Vagina (tissue), 2 donors: ENCODE measurements at regions not wholly inside any gene's neighbourhood (a gene's known extent, or its start where the extent isn't known, plus 50 kb on each side); places are given as distances from the start of the nearest gene placed in this dataset.
"Not testable (repeated sequence)": the region's sequence is repeated elsewhere in the genome, so short reads cannot be mapped to it uniquely, and the experiment has no call there.

Source experiments
- DNase-seq, 2 donors: peaks; one replicate each; pipeline ENCODE4 v3.0.0-alpha.2; 2017; ENCODE audit errors: extremely low spot score in 2 of 2
- H3K27ac ChIP-seq: fragments of 200-600 bp; sonication (generic); one replicate; pipeline ENCODE4 v1.5.1; 2019
- H3K27me3 ChIP-seq: fragments of 200-600 bp; sonication (generic); one replicate; pipeline ENCODE4 v1.5.1; 2019
- H3K36me3 ChIP-seq, 2 donors: fragments of 200-600 bp; sonication (generic); one replicate each; pipeline ENCODE4 v1.5.1; 2017 to 2019
- H3K4me1 ChIP-seq: fragments of 200-600 bp; sonication (generic); one replicate; pipeline ENCODE4 v1.5.1; 2019
- H3K4me3 ChIP-seq, 2 donors: fragments of 200-600 bp; sonication (generic); 1 replicate in 1 of 2; 2 replicates in 1 of 2; pipeline ENCODE4 v1.5.1; 2016 to 2019
- H3K9me3 ChIP-seq: fragments of 200-600 bp; sonication (generic); one replicate; pipeline ENCODE4 v1.5.1; 2019
- CTCF ChIP-seq, 3 experiments: fragments of 450-650 bp in 2 of 3; fragments of 200-600 bp in 1 of 3; sonication (generic) in 1 of 3; IDR thresholded peaks; one replicate each; pipeline ENCODE4 v1.5.1; 2017 to 2019; ENCODE audit warnings: antibody characterized with exemption in 3 of 3, mild to moderate bottlenecking in 2 of 3, moderate library complexity in 2 of 3
- POLR2A ChIP-seq, 2 donors: fragments of 450-650 bp; IDR thresholded peaks; one replicate each; pipeline ENCODE4 v1.6.1; 2017; ENCODE audit warnings: antibody characterized with exemption in 2 of 2, mild to moderate bottlenecking in 2 of 2, moderate library complexity in 2 of 2
- POLR2AphosphoS5 ChIP-seq, 2 donors: sonication (generic); formaldehyde crosslinking; IDR thresholded peaks; one replicate each; pipeline ENCODE4 v1.9.0; 2017; ENCODE audit warnings: antibody characterized with exemption in 2 of 2, mild to moderate bottlenecking in 2 of 2, low read depth in 1 of 2; ENCODE audit not compliant: insufficient read depth in 1 of 2
- intact Hi-C: fragments of 100-400 bp; cut with DNase I; formaldehyde crosslinking; loops from one replicate; pipeline ENCODE4 v1.15.1; 2023

- no peak for DNase-seq
- Histone ChIP-seq H3K4me3 (no peak overlapping the region), H3K27ac (no peak overlapping the region), H3K9me3 (no peaks in the 10 kb centered on the region), H3K4me1 (peaks cover 2% of the 10 kb centered on the region), H3K27me3 (no peaks in the 10 kb centered on the region), H3K36me3 (no peaks in the 10 kb centered on the region)
- TF ChIP-seq CTCF (IDR thresholded peaks at IDR 0.05) (no peak), POLR2A (IDR thresholded peaks at IDR 0.05) (no peak), POLR2AphosphoS5 (IDR thresholded peaks at IDR 0.05; ENCODE audit: insufficient read depth in 1 of 2, low read depth in 1 of 2) (no peak)
- intact Hi-C loops, result no loop called here
Observed at GRCh38 chr3:177351206-177351605, 153.9 kb upstream of the TBL1XR1 start.

GRCh38 chr3:177351757-177352158 is 154.5 kb upstream of the TBL1XR1 start:
- Histone ChIP-seq H3K27ac (no peak overlapping the region), H3K9me3 (no peaks in the 10 kb centered on the region), H3K4me1 (peaks cover 2% of the 10 kb centered on the region), H3K36me3 (no peaks in the 10 kb centered on the region), H3K27me3 (no peaks in the 10 kb centered on the region), H3K4me3 (no peak overlapping the region)
- intact Hi-C loops, result no loop called here
- DNase-seq, result no peak
- TF ChIP-seq POLR2AphosphoS5 (IDR thresholded peaks at IDR 0.05; ENCODE audit: insufficient read depth in 1 of 2, low read depth in 1 of 2) (no peak), POLR2A (IDR thresholded peaks at IDR 0.05) (no peak)

GRCh38 chr3:177352424-177352823 is 155.1 kb upstream of the TBL1XR1 start:
- no peaks in the 10 kb centered on the region for H3K27me3 ChIP-seq
- H3K27ac ChIP-seq, result no peak overlapping the region
- H3K4me1 ChIP-seq, result peaks cover 9% of the 10 kb centered on the region
- H3K36me3 ChIP-seq, result no peaks in the 10 kb centered on the region
- DNase-seq, result no peak
- TF ChIP-seq CTCF (IDR thresholded peaks at IDR 0.05), result no peak
- TF ChIP-seq POLR2AphosphoS5 (IDR thresholded peaks at IDR 0.05; ENCODE audit: insufficient read depth in 1 of 2, low read depth in 1 of 2), result no peak
- TF ChIP-seq POLR2A (IDR thresholded peaks at IDR 0.05), result no peak
- intact Hi-C loops, result no loop called here
- H3K4me3 ChIP-seq, result no peak overlapping the region
- H3K9me3 ChIP-seq, result no peaks in the 10 kb centered on the region

GRCh38 chr3:177353140-177353539 is 155.9 kb upstream of the TBL1XR1 start:
- intact Hi-C loops, result no loop called here
- no peaks in the 10 kb centered on the region for H3K36me3 ChIP-seq
- no peaks in the 10 kb centered on the region for H3K9me3 ChIP-seq
- no peaks in the 10 kb centered on the region for H3K27me3 ChIP-seq
- H3K4me3 ChIP-seq, result no peak overlapping the region
- peaks cover 16% of the 10 kb centered on the region for H3K4me1 ChIP-seq
- TF ChIP-seq POLR2AphosphoS5 (IDR thresholded peaks at IDR 0.05; ENCODE audit: insufficient read depth in 1 of 2, low read depth in 1 of 2), result no peak
- no peak for TF ChIP-seq CTCF (IDR thresholded peaks at IDR 0.05)
- no peak for DNase-seq
- H3K27ac ChIP-seq, result no peak overlapping the region

GRCh38 chr3:177353879-177354278 is 156.6 kb upstream of the TBL1XR1 start:
- DNase-seq, intact Hi-C loops: not testable (repeated sequence)
- H3K4me1 ChIP-seq, result peaks cover 24% of the 10 kb centered on the region

GRCh38 chr3:177354466-177354865 is 157.2 kb upstream of the TBL1XR1 start:
- no peaks in the 10 kb centered on the region for H3K9me3 ChIP-seq
- H3K4me1 ChIP-seq, result peaks cover 29% of the 10 kb centered on the region
- H3K4me3 ChIP-seq, result no peak overlapping the region
- no peaks in the 10 kb centered on the region for H3K27me3 ChIP-seq
- H3K27ac ChIP-seq, result no peak overlapping the region
- no peaks in the 10 kb centered on the region for H3K36me3 ChIP-seq
- TF ChIP-seq POLR2AphosphoS5 (IDR thresholded peaks at IDR 0.05; ENCODE audit: insufficient read depth in 1 of 2, low read depth in 1 of 2) (no peak), POLR2A (IDR thresholded peaks at IDR 0.05) (no peak), CTCF (IDR thresholded peaks at IDR 0.05) (no peak)
- intact Hi-C loops, result no loop called here
- DNase-seq, result no peak

More at GRCh38 chr3:177353879-177354278, 156.6 kb upstream of the TBL1XR1 start:
- not testable (repeated sequence) for H3K4me3 ChIP-seq, H3K9me3 ChIP-seq, H3K27ac ChIP-seq, H3K36me3 ChIP-seq, H3K27me3 ChIP-seq
